Panc1 (cell line): ENCODE measurements at regions not wholly inside any gene's neighbourhood (a gene's known extent, or its start where the extent isn't known, plus 50 kb on each side); places are given as distances from the start of the nearest gene placed in this dataset.

Experiments
- ATAC-seq: fragments of 200-7000 bp; cut with Tn5 transposase; 2 replicates; pipeline ENCODE4 v1.9.1; 2020; ENCODE audit warnings: mild to moderate bottlenecking, moderate library complexity
- BruUV-seq: library from RNA; stranded (reverse); fragments of 400-500 nt; replicated peaks from 2 replicates; lab custom pipeline; 2021; lab: Mats Ljungman, UMichigan
- CTCF ChIA-PET: fragments of 300-600 bp; sonication (Branson Sonifier 250); formaldehyde crosslinking; loops from one replicate; lab custom pipeline; 2022; ENCODE audit warnings: antibody characterized with exemption; lab: Charles Lee
- POLR2A ChIA-PET: fragments of 300-600 bp; sonication (Branson Sonifier 250); formaldehyde crosslinking; loops from one replicate; lab custom pipeline; 2022; ENCODE audit warnings: antibody characterized with exemption; lab: Charles Lee
- DNase-seq: peaks from one replicate; pipeline ENCODE4 v3.0.0-alpha.2; 2010; ENCODE audit warnings: low read depth, low spot score
- H3K27ac ChIP-seq: 2 replicates; pipeline ENCODE4 v1.5.1; 2011; ENCODE audit warnings: mild to moderate bottlenecking, low read length, inconsistent platforms
- H3K27me3 ChIP-seq: fragments of 200-500 bp; sonication (Bioruptor generic); 2 replicates; pipeline ENCODE4 v1.6.0; 2014; ENCODE audit warnings: low read length, inconsistent platforms; ENCODE audit not compliant: control insufficient read depth, insufficient read depth
- H3K36me3 ChIP-seq: fragments of 200-500 bp; sonication (Bioruptor generic); 2 replicates; pipeline ENCODE4 v1.5.1; 2014; ENCODE audit warnings: inconsistent platforms, mild to moderate bottlenecking, low read length, moderate library complexity; ENCODE audit not compliant: control insufficient read depth, insufficient read depth
- H3K4me1 ChIP-seq: 2 replicates; pipeline ENCODE4 v1.5.1; 2011; ENCODE audit warnings: inconsistent platforms, mild to moderate bottlenecking, low read length, moderate library complexity; ENCODE audit not compliant: control insufficient read depth, insufficient read depth
- H3K4me3 ChIP-seq, 2 experiments: 2 replicates each; pipeline ENCODE4 v1.5.1; 2011 to 2012; ENCODE audit warnings: low read depth in 2 of 2, low read length in 2 of 2, mild to moderate bottlenecking in 2 of 2, inconsistent platforms in 1 of 2, moderate library complexity in 1 of 2
- H3K9me3 ChIP-seq: fragments of 200-500 bp; sonication (Bioruptor generic); 2 replicates; pipeline ENCODE4 v1.5.1; 2014; ENCODE audit warnings: low read depth, mild to moderate bottlenecking, inconsistent platforms, low read length, moderate library complexity; ENCODE audit not compliant: control insufficient read depth, insufficient read depth
- CTCF ChIP-seq: fragments of 450-650 bp; IDR thresholded peaks from 2 replicates; pipeline ENCODE4 v1.5.1; 2017; ENCODE audit warnings: mild to moderate bottlenecking
- POLR2AphosphoS5 ChIP-seq: IDR thresholded peaks from 2 replicates; pipeline ENCODE4 v1.6.1; 2012; ENCODE audit warnings: mild to moderate bottlenecking, low read depth, low read length, moderate library complexity
- REST ChIP-seq, 2 experiments: IDR thresholded peaks; 2 replicates each; pipeline ENCODE4 v1.6.1; 2011 to 2012; ENCODE audit warnings: low read depth in 2 of 2, control low read depth in 1 of 2, low read length in 1 of 2, mild to moderate bottlenecking in 1 of 2, moderate library complexity in 1 of 2; ENCODE audit not compliant: insufficient read depth in 1 of 2
- SIN3A ChIP-seq: IDR thresholded peaks from 2 replicates; pipeline ENCODE4 v1.6.1; 2012; ENCODE audit warnings: low read depth, mild to moderate bottlenecking, low read length, moderate library complexity, borderline replicate concordance; ENCODE audit not compliant: insufficient read depth
- TCF7L2 ChIP-seq: IDR thresholded peaks from 2 replicates; pipeline ENCODE4 v1.6.1; 2011; ENCODE audit warnings: mild to moderate bottlenecking, low read depth, low read length, inconsistent platforms
- in situ Hi-C: cut with HindIII; loops from 2 replicates; pipeline ENCODE4 v1.10.0; 2016; ENCODE audit warnings: low sequenced_read_pairs, low pct_unique_long_range_greater_than_20kb
- intact Hi-C: fragments of 100-400 bp; cut with micrococcal nuclease; formaldehyde crosslinking; loops from one replicate; pipeline ENCODE4 v1.10.0; 2022; ENCODE audit not compliant: unreplicated experiment

GRCh38 chr1:29556657-29557056 is 320.3 kb downstream of the PTPRU start:
- ATAC-seq, result no peak
- POLR2A ChIA-PET, result no interaction called here
- intact Hi-C loops, result no loop called here

GRCh38 chr1:29555043-29555620 is 318.8 kb downstream of the PTPRU start:
- Histone ChIP-seq H3K36me3 (no peaks in the 10 kb centered on the region), H3K27me3 (no peaks in the 10 kb centered on the region), H3K4me1 (no peaks in the 10 kb centered on the region), H3K4me3 (no peak overlapping the region), H3K9me3 (no peaks in the 10 kb centered on the region), H3K27ac (no peak overlapping the region)
- TF ChIP-seq TCF7L2 (no peak), REST (IDR thresholded peaks at IDR 0.05; ENCODE audit: insufficient read depth in 1 of 2, low read depth in 2 of 2, low read length in 1 of 2) (no peak), CTCF (no peak)
- ChIA-PET POLR2A (no interaction called here), CTCF (no interaction called here)
- no peak for ATAC-seq
- in situ Hi-C loops (no loop called here), intact Hi-C loops (no loop called here)
- DNase-seq, result no peak
- BruUV-seq, result no TSS peak

More at GRCh38 chr1:29556657-29557056, 320.3 kb downstream of the PTPRU start:
- Histone ChIP-seq H3K27me3 (no peaks in the 10 kb centered on the region), H3K4me3 (no peak overlapping the region), H3K4me1 (no peaks in the 10 kb centered on the region), H3K36me3 (no peaks in the 10 kb centered on the region), H3K9me3 (no peaks in the 10 kb centered on the region), H3K27ac (no peak overlapping the region)
- CTCF ChIA-PET, result no interaction called here
- DNase-seq, result no peak
- no peak for TF ChIP-seq SIN3A
- no peak for TF ChIP-seq REST (IDR thresholded peaks at IDR 0.05; ENCODE audit: insufficient read depth in 1 of 2, low read depth in 2 of 2, low read length in 1 of 2)
- no peak for TF ChIP-seq CTCF
- no peak for TF ChIP-seq POLR2AphosphoS5
- TF ChIP-seq TCF7L2, result no peak
- BruUV-seq, result no TSS peak
- in situ Hi-C loops, result no loop called here
